PC-9 (cell line): ENCODE measurements at regions not wholly inside any gene's neighbourhood (a gene's known extent, or its start where the extent isn't known, plus 50 kb on each side); places are given as distances from the start of the nearest gene placed in this dataset.

Source experiments
- CTCF ChIP-seq: fragments of 200-600 bp; sonication (generic); conservative IDR thresholded peaks from 2 replicates; pipeline ENCODE4 v1.6.1; 2017; ENCODE audit warnings: mixed run types, antibody characterized with exemption, mild to moderate bottlenecking, moderate library complexity
- EZH2 ChIP-seq: fragments of 200-600 bp; sonication (generic); IDR thresholded peaks from 2 replicates; pipeline ENCODE4 v1.8.0; 2017; ENCODE audit warnings: antibody characterized with exemption, low read depth

GRCh38 chr6:3926150-3926482 is 76.9 kb downstream of the FAM50B start:
- TF ChIP-seq EZH2 = no peak
- TF ChIP-seq CTCF = no peak
